ENCODE measurements at regions not wholly inside any gene's neighbourhood (a gene's known extent, or its start where the extent isn't known, plus 50 kb on each side); places are given as distances from the start of the nearest gene placed in this dataset.

- no peak for DNase-seq (ENCODE audit: low read depth, low spot score)
- in situ Hi-C loops (cut with HindIII; ENCODE audit: low sequenced_read_pairs) = no loop called here
- TF ChIP-seq CTCF (IDR thresholded peaks at IDR 0.05; ENCODE audit: low read depth, low read length) = no peak
- no peak overlapping the region for H3K4me3 ChIP-seq (ENCODE audit: low read depth, low read length)
These were observed 161.5 kb upstream of the TOX3 start for GRCh38 chr16:52708476-52708875.

- no peak for TF ChIP-seq CTCF (IDR thresholded peaks at IDR 0.05; ENCODE audit: low read depth, low read length)
- in situ Hi-C loops (cut with HindIII; ENCODE audit: low sequenced_read_pairs) = no loop called here
- H3K4me3 ChIP-seq (ENCODE audit: low read depth, low read length) = no peak overlapping the region
- DNase-seq (ENCODE audit: low read depth, low spot score) = no peak
These were observed 160.9 kb upstream of the TOX3 start for GRCh38 chr16:52707676-52708337.

- no peak for DNase-seq (ENCODE audit: low read depth, low spot score)
- no peak overlapping the region for H3K4me3 ChIP-seq (ENCODE audit: low read depth, low read length)
- TF ChIP-seq CTCF (IDR thresholded peaks at IDR 0.05; ENCODE audit: low read depth, low read length) = no peak
- in situ Hi-C loops (cut with HindIII; ENCODE audit: low sequenced_read_pairs) = no loop called here
These were observed 158.2 kb upstream of the TOX3 start for GRCh38 chr16:52705122-52705521.

- H3K4me3 ChIP-seq (ENCODE audit: low read depth, low read length) = no peak overlapping the region
- no peak for DNase-seq (ENCODE audit: low read depth, low spot score)
- in situ Hi-C loops (cut with HindIII; ENCODE audit: low sequenced_read_pairs) = no loop called here
- no peak for TF ChIP-seq CTCF (IDR thresholded peaks at IDR 0.05; ENCODE audit: low read depth, low read length)
These were observed 151.0 kb upstream of the TOX3 start for GRCh38 chr16:52697971-52698370.

DNA sequence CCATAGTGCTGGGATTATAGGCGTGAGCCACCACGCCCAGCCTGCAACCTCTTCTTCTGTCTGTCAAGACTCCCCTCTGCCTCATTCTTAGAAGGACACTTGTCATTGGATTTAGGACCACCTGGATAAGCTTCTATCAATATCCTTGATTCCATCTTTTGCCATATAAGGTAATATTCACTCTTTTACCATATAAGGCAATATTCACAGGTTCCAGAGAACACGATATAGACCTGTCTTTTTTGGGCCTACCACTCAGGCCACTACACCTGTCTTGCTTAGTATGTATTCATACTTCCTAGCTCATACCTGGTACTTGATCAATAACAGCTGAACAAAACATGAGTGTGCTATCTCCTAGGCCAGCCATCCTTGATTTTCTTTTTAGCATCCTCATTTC, 149.2 kb upstream of the TOX3 start:
- no peak overlapping the region for H3K4me3 ChIP-seq (ENCODE audit: low read depth, low read length)
- DNase-seq (ENCODE audit: low read depth, low spot score) = no peak
- in situ Hi-C loops (cut with HindIII; ENCODE audit: low sequenced_read_pairs) = no loop called here
- no peak for TF ChIP-seq CTCF (IDR thresholded peaks at IDR 0.05; ENCODE audit: low read depth, low read length)

- TF ChIP-seq CTCF (IDR thresholded peaks at IDR 0.05; ENCODE audit: low read depth, low read length) = no peak
- in situ Hi-C loops (cut with HindIII; ENCODE audit: low sequenced_read_pairs) = no loop called here
- DNase-seq (ENCODE audit: low read depth, low spot score) = no peak
- no peak overlapping the region for H3K4me3 ChIP-seq (ENCODE audit: low read depth, low read length)
These were observed 143.5 kb upstream of the TOX3 start for GRCh38 chr16:52690468-52690867.

Data from astrocyte of the spinal cord (primary cell).